ENCODE measurements at regions not wholly inside any gene's neighbourhood (a gene's known extent, or its start where the extent isn't known, plus 50 kb on each side); places are given as distances from the start of the nearest gene placed in this dataset.

- TF ChIP-seq POLR2A (IDR thresholded peaks at IDR 0.05): no peak
- TF ChIP-seq CTCF (IDR thresholded peaks at IDR 0.05): no peak
Observed at GRCh38 chr11:95387325-95387724, 156.3 kb upstream of the SESN3 start.

Measured in right lobe of liver (tissue), 4 donors.